NB4 (cell line): ENCODE measurements at regions not wholly inside any gene's neighbourhood (a gene's known extent, or its start where the extent isn't known, plus 50 kb on each side); places are given as distances from the start of the nearest gene placed in this dataset.

Experiments used
- DNase-seq: peaks from one replicate; pipeline ENCODE4 v3.0.0; 2010; ENCODE audit warnings: low read depth
- H3K4me3 ChIP-seq: one replicate; pipeline ENCODE4 v1.5.1; 2011; ENCODE audit warnings: mild to moderate bottlenecking, low read depth, low read length, moderate library complexity
- MAX ChIP-seq: IDR thresholded peaks from 2 replicates; pipeline ENCODE4 v1.6.1; 2011; ENCODE audit warnings: low read depth, low read length
- MYC ChIP-seq: IDR thresholded peaks from 2 replicates; pipeline ENCODE4 v1.6.1; 2011; ENCODE audit warnings: low read depth, low read length
- POLR2A ChIP-seq: IDR thresholded peaks from 2 replicates; pipeline ENCODE4 v1.6.1; 2011; ENCODE audit warnings: mild to moderate bottlenecking; ENCODE audit not compliant: insufficient read length; ENCODE audit errors: extremely low read depth
- TF ChIP-seq, protein P1 (sequence below): IDR thresholded peaks from one replicate; pipeline ENCODE4 v1.5.1; 2012; ENCODE audit warnings: low read depth, low read length

GRCh38 chr1:212232090-212232489 lies 53.1 kb upstream of the PPP2R5A start:
- TF ChIP-seq MAX (no peak), MYC (no peak), POLR2A (no peak)
- TF ChIP-seq, protein P1, sequence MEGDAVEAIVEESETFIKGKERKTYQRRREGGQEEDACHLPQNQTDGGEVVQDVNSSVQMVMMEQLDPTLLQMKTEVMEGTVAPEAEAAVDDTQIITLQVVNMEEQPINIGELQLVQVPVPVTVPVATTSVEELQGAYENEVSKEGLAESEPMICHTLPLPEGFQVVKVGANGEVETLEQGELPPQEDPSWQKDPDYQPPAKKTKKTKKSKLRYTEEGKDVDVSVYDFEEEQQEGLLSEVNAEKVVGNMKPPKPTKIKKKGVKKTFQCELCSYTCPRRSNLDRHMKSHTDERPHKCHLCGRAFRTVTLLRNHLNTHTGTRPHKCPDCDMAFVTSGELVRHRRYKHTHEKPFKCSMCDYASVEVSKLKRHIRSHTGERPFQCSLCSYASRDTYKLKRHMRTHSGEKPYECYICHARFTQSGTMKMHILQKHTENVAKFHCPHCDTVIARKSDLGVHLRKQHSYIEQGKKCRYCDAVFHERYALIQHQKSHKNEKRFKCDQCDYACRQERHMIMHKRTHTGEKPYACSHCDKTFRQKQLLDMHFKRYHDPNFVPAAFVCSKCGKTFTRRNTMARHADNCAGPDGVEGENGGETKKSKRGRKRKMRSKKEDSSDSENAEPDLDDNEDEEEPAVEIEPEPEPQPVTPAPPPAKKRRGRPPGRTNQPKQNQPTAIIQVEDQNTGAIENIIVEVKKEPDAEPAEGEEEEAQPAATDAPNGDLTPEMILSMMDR: no peak
- peak; percentile 78 for DNase-seq
- no peak overlapping the region for H3K4me3 ChIP-seq

GRCh38 chr1:212233321-212233720 lies 51.9 kb upstream of the PPP2R5A start:
- no peak overlapping the region for H3K4me3 ChIP-seq
- no peak for DNase-seq
- TF ChIP-seq MYC (no peak), POLR2A (no peak)
- TF ChIP-seq, protein P1: no peak

DNA sequence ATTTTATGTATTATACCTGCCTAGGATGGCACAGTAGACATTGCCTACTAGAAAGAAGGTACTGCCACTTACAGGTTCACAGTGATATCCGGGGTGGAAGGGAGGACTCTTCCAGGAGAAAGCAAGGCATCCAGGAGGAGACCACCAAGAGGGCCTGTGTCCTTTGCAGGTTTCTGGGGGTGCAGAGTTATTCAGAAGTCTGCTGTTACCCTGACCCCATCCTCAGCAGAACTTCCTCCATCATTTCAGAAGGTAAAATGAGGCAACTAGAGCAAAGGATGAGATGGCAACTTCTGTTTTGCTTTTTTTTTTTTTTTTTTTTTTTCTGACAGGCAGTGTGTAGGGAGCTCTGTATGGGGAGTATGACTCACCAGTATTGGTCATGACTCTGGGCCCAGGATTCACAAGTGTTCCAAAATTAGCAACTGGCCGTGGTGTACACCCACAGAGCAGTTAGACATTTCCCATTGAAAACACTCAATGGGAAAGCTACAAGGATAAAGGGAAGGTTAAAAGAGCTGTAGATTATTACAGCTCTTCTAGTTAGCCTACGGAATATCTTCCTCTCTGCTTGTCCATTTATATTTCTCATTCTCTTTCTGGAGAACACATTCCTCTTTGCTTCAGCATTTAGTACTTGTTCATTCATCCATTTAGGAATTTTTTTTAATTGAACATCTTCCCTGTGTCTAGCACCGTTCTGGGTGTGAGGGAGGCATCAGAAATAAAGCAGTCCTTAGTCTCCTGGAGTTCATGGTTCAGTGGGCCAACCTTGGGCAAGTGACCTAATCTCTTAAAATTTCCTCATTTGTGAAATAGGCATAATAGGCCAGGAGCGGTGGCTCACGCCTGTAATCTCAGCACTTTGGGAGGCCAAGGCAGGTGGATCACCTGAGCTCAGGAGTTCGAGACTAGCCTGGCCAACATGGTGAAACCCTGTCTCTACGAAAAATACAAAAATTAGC lies 50.5 kb upstream of the PPP2R5A start:
- TF ChIP-seq, protein P1: no peak
- TF ChIP-seq POLR2A: no peak
- H3K4me3 ChIP-seq: no peak overlapping the region
- peak; percentile 90 for DNase-seq
